H1 (cell line): ENCODE measurements at regions not wholly inside any gene's neighbourhood (a gene's known extent, or its start where the extent isn't known, plus 50 kb on each side); places are given as distances from the start of the nearest gene placed in this dataset.

ENCODE experiments used
- CTCF ChIA-PET: fragments of 300-600 bp; sonication (Branson Sonifier 250); formaldehyde crosslinking; loops from one replicate; lab custom pipeline; 2021; ENCODE audit not compliant: partially characterized antibody; lab: Charles Lee
- POLR2A ChIA-PET: fragments of 300-600 bp; sonication (Branson Sonifier 250); formaldehyde crosslinking; loops from one replicate; lab custom pipeline; 2021; ENCODE audit warnings: inconsistent platforms; ENCODE audit not compliant: partially characterized antibody; lab: Charles Lee
- DNase-seq, 2 experiments: peaks; one replicate each; pipeline versions ENCODE4 v3.0.0 to v3.0.0-alpha.2; 2010 to 2022; ENCODE audit warnings: low spot score in 2 of 2, low read depth in 1 of 2, mixed read lengths in 1 of 2
- FAIRE-seq: peaks from 2 replicates; lab custom pipeline; 2011; peaks lifted over from hg19 to GRCh38; lab: Jason Lieb, UNC
- H2AFZ ChIP-seq: 2 replicates; pipeline ENCODE4 v1.8.1; 2012; ENCODE audit warnings: low read length, inconsistent platforms
- H2AK5ac ChIP-seq: 2 replicates; pipeline ENCODE4 v1.6.1; 2013; ENCODE audit warnings: low read depth, low read length
- H2BK120ac ChIP-seq: replicated peaks from 2 replicates; pipeline ENCODE3; 2013; ENCODE audit warnings: low read depth, low read length, inconsistent platforms
- H2BK12ac ChIP-seq: 2 replicates; pipeline ENCODE4 v1.6.1; 2013; ENCODE audit warnings: low read depth, low read length
- H2BK15ac ChIP-seq: 2 replicates; pipeline ENCODE4 v1.6.1; 2013; ENCODE audit warnings: low read length
- H2BK20ac ChIP-seq: 2 replicates; pipeline ENCODE4 v1.6.1; 2013; ENCODE audit warnings: low read length
- H2BK5ac ChIP-seq: 2 replicates; pipeline ENCODE4 v1.6.1; 2013; ENCODE audit warnings: low read depth, low read length
- H3K14ac ChIP-seq: 2 replicates; pipeline ENCODE4 v1.6.1; 2013; ENCODE audit warnings: inconsistent platforms; ENCODE audit not compliant: insufficient read length
- H3K18ac ChIP-seq: 2 replicates; pipeline ENCODE4 v1.6.1; 2013; ENCODE audit warnings: low read length; ENCODE audit errors: extremely low read depth
- H3K23ac ChIP-seq: 2 replicates; pipeline ENCODE4 v1.6.1; 2013; ENCODE audit warnings: inconsistent platforms; ENCODE audit not compliant: insufficient read length
- H3K23me2 ChIP-seq: 2 replicates; pipeline ENCODE4 v1.6.1; 2013; ENCODE audit warnings: low read depth, low read length
- H3K27ac ChIP-seq: 2 replicates; pipeline ENCODE4 v1.6.1; 2011; ENCODE audit warnings: low read depth, low read length, inconsistent platforms
- H3K27me3 ChIP-seq, 4 experiments: replicated peaks in 1 of 4; 1 replicate in 1 of 4; 2 replicates in 3 of 4; pipeline versions ENCODE4 v1.6.1 to v1.8.1; 2011 to 2013; ENCODE audit warnings: low read length in 3 of 4, mild to moderate bottlenecking in 3 of 4, inconsistent platforms in 2 of 4, mixed read lengths in 2 of 4, moderate library complexity in 1 of 4; ENCODE audit not compliant: control insufficient read depth in 3 of 4, insufficient read depth in 3 of 4; ENCODE audit errors: extremely low read depth in 1 of 4
- H3K36me3 ChIP-seq, 4 experiments: 2 replicates each; pipeline versions ENCODE4 v1.6.1 to v1.8.1; 2011 to 2013; ENCODE audit warnings: mild to moderate bottlenecking in 4 of 4, low read length in 3 of 4, moderate library complexity in 2 of 4, control low read depth in 1 of 4, inconsistent platforms in 1 of 4; ENCODE audit not compliant: insufficient read depth in 4 of 4, control insufficient read depth in 2 of 4
- H3K4ac ChIP-seq: replicated peaks from 2 replicates; pipeline ENCODE3; 2013; ENCODE audit warnings: low read length, low read depth, mixed read lengths, inconsistent platforms; ENCODE audit not compliant: insufficient read length
- H3K4me1 ChIP-seq, 4 experiments: replicated peaks in 1 of 4; 1 replicate in 1 of 4; 2 replicates in 3 of 4; pipeline versions ENCODE4 v1.6.1 to v1.8.1; 2011 to 2013; ENCODE audit warnings: low read length in 3 of 4, inconsistent platforms in 2 of 4, mixed read lengths in 1 of 4; ENCODE audit not compliant: insufficient read depth in 4 of 4, control insufficient read depth in 3 of 4
- H3K4me2 ChIP-seq, 2 experiments: 2 replicates each; pipeline versions ENCODE4 v1.6.1 to v1.8.1; 2011 to 2013; ENCODE audit warnings: low read depth in 2 of 2, low read length in 2 of 2, control low read depth in 1 of 2, inconsistent platforms in 1 of 2, mild to moderate bottlenecking in 1 of 2; ENCODE audit not compliant: insufficient read depth in 1 of 2
- H3K4me3 ChIP-seq, 4 experiments: fragments of 200-600, 300-600 bp in 1 of 4; sonication (generic), shearing (Covaris generic), sonication (Bioruptor Twin) in 1 of 4; 2 replicates each; pipeline versions ENCODE4 v1.5.1 to v1.8.1; 2011 to 2016; ENCODE audit warnings: low read length in 4 of 4, low read depth in 3 of 4, control low read depth in 2 of 4, inconsistent platforms in 2 of 4, mild to moderate bottlenecking in 2 of 4, mixed read lengths in 1 of 4, moderate library complexity in 1 of 4; ENCODE audit not compliant: insufficient read depth in 2 of 4; ENCODE audit errors: extremely low read depth in 1 of 4
- H3K56ac ChIP-seq: replicated peaks from 2 replicates; pipeline ENCODE3; 2013; ENCODE audit warnings: low read depth, mild to moderate bottlenecking, mixed read lengths, low read length, inconsistent platforms; ENCODE audit not compliant: insufficient read length
- H3K79me1 ChIP-seq: 2 replicates; pipeline ENCODE4 v1.6.1; 2013; ENCODE audit warnings: low read depth, low read length, control low read depth
- H3K79me2 ChIP-seq, 2 experiments: 2 replicates each; pipeline versions ENCODE4 v1.6.1 to v1.8.1; 2012 to 2013; ENCODE audit warnings: low read length in 2 of 2, mild to moderate bottlenecking in 2 of 2, inconsistent platforms in 1 of 2; ENCODE audit not compliant: insufficient read depth in 2 of 2, control insufficient read depth in 1 of 2
- H3K9ac ChIP-seq, 4 experiments: replicated peaks in 1 of 4; 1 replicate in 1 of 4; 2 replicates in 3 of 4; pipeline versions ENCODE4 v1.6.1 to v1.8.1; 2011 to 2013; ENCODE audit warnings: low read depth in 3 of 4, low read length in 3 of 4, control low read depth in 2 of 4, mild to moderate bottlenecking in 2 of 4, moderate library complexity in 2 of 4, inconsistent platforms in 1 of 4; ENCODE audit errors: extremely low read depth in 1 of 4
- H3K9me3 ChIP-seq, 2 experiments: 2 replicates each; pipeline versions ENCODE4 v1.6.1 to v1.8.1; 2012 to 2013; ENCODE audit warnings: mild to moderate bottlenecking in 2 of 2, moderate library complexity in 2 of 2, control low read depth in 1 of 2, inconsistent platforms in 1 of 2, low read depth in 1 of 2, low read length in 1 of 2, mixed read lengths in 1 of 2; ENCODE audit not compliant: insufficient read depth in 2 of 2
- H4K20me1 ChIP-seq, 2 experiments: replicated peaks in 1 of 2; 2 replicates each; pipeline versions ENCODE3 to v1.8.1; 2011 to 2013; ENCODE audit warnings: inconsistent platforms in 2 of 2, low read length in 2 of 2, mild to moderate bottlenecking in 1 of 2; ENCODE audit not compliant: insufficient read depth in 2 of 2, control insufficient read depth in 1 of 2
- H4K5ac ChIP-seq: 2 replicates; pipeline ENCODE4 v1.6.1; 2013; ENCODE audit warnings: low read length, low read depth, mixed read lengths, inconsistent platforms; ENCODE audit not compliant: insufficient read length
- H4K8ac ChIP-seq: 2 replicates; pipeline ENCODE4 v1.8.0; 2013; ENCODE audit warnings: mild to moderate bottlenecking, moderate library complexity, low read length, inconsistent platforms; ENCODE audit not compliant: insufficient read depth; ENCODE audit errors: extremely low read depth
- H4K91ac ChIP-seq: replicated peaks from 2 replicates; pipeline ENCODE3; 2013; ENCODE audit warnings: low read length, mixed read lengths, inconsistent platforms; ENCODE audit not compliant: insufficient read length
- BACH1 ChIP-seq: IDR thresholded peaks from 2 replicates; pipeline ENCODE4 v1.6.1; 2012; ENCODE audit warnings: low read length, improper control_type of control experiment
- CHD2 ChIP-seq: IDR thresholded peaks from 2 replicates; pipeline ENCODE4 v1.6.1; 2012; ENCODE audit warnings: low read length, improper control_type of control experiment
- KDM4A ChIP-seq: IDR thresholded peaks from one replicate; pipeline ENCODE4 v1.7.1; 2012; ENCODE audit warnings: low read depth, mild to moderate bottlenecking, moderate library complexity, low read length, inconsistent platforms; ENCODE audit not compliant: severe bottlenecking
- TCF12 ChIP-seq: IDR thresholded peaks from 2 replicates; pipeline ENCODE4 v1.6.1; 2011; ENCODE audit warnings: low read depth, mild to moderate bottlenecking, low read length
- WGBS, 2 experiments: shearing (Covaris generic) in 1 of 2; methylation state at CpG; one replicate each; pipeline versions ENCODE4 v1.1.6 to v1.1.7; 2013 to 2015; ENCODE audit warnings: low lambda C conversion rate in 2 of 2, mixed read lengths in 2 of 2, inconsistent platforms in 1 of 2, low coverage in 1 of 2, missing lambda C conversion rate in 1 of 2; ENCODE audit not compliant: insufficient replicate concordance in 2 of 2, insufficient coverage in 1 of 2, insufficient read length in 1 of 2; ENCODE audit errors: extremely low coverage in 1 of 2, missing lambda C conversion rate in 1 of 2; 5-methylcytosine and 5-hydroxymethylcytosine counted together

GRCh38 chr12:4828176-4828575 is 81.5 kb upstream of the KCNA1 start:
- POLR2A ChIA-PET: no interaction called here
- no peak for FAIRE-seq

More at GRCh38 chr12:4828176-4828575, 81.5 kb upstream of the KCNA1 start:
- Histone ChIP-seq H3K14ac (no peak overlapping the region), H3K79me1 (peaks cover 2% of the 10 kb centered on the region; the same call in 1 of the 2 replicates), H4K20me1 (no peaks in the 10 kb centered on the region), H3K18ac (no peak overlapping the region), H3K4me1 (peaks cover 0 to 5% (median 1%) of the 10 kb centered on the region in 4 experiments; a peak in 3 of 7 replicates), H3K23me2 (no peaks in the 10 kb centered on the region; the same call in 1 of the 2 replicates), H4K5ac (no peak overlapping the region), H3K9ac (no peak overlapping the region), H2BK20ac (no peak overlapping the region), H3K4ac (no peak overlapping the region), H3K79me2 (no peaks in the 10 kb centered on the region), H2BK15ac (no peak overlapping the region), H3K4me3 (no peak overlapping the region), H3K9me3 (no peaks in the 10 kb centered on the region), H3K56ac (no peak overlapping the region), H2BK120ac (no peak overlapping the region), H4K91ac (no peak overlapping the region), H3K27me3 (no peaks in the 10 kb centered on the region; a peak in 1 of 7 replicates), H2BK5ac (no peak overlapping the region), H2AFZ (no peak overlapping the region), H3K23ac (no peak overlapping the region), H4K8ac (no peak overlapping the region), H3K4me2 (no peak overlapping the region), H2BK12ac (no peak overlapping the region), H2AK5ac (no peak overlapping the region), H3K36me3 (no peaks in the 10 kb centered on the region), H3K27ac (no peak overlapping the region)
- CTCF ChIA-PET: no interaction called here
- no peak for DNase-seq
- TF ChIP-seq TCF12: no peak
- no peak for TF ChIP-seq KDM4A
- no peak for TF ChIP-seq BACH1
- TF ChIP-seq CHD2: no peak
- WGBS, 2 experiments: 63% methylated on average over 4 of the region's 4 CpGs; no CpG with 5 or more reads in 1 of the 2 experiments
